GM10847 (cell line): ENCODE measurements at regions not wholly inside any gene's neighbourhood (a gene's known extent, or its start where the extent isn't known, plus 50 kb on each side); places are given as distances from the start of the nearest gene placed in this dataset.

Experiments
- POLR2A ChIP-seq: IDR thresholded peaks from 2 replicates; pipeline ENCODE4 v1.6.1; 2011; ENCODE audit not compliant: insufficient read length; ENCODE audit errors: extremely low read depth

DNA sequence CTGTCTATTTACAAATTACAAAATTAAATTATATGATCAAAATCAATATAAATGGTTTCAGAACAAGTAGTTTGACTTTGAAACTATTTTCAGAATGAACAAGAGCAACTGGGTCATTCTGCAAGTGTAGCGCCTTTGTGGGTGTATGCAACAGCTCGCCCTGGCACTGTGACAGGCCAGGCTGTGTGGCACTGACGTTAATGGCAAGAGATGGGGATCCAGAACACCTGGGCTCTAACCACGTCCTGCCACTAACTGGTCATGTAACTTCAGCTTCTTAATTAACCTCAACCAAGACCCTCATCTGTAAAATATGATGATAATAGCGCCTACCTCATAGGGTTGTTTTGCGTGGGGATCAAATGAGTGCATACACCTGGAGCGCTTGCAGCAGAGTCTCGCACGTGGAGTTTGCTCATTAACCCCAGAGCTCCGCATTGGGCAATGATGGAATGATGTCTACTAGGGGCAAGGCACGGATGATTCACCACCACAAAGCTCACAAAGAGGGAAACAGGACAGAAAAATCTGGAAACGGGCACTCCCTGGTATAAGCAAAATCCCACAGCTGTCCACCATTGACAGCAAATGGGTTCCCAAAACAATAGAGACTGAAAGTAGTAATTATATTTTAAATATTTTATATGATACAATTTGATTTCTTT, 639.4 kb downstream of the SEMA5A start:
- TF ChIP-seq POLR2A = no peak

DNA sequence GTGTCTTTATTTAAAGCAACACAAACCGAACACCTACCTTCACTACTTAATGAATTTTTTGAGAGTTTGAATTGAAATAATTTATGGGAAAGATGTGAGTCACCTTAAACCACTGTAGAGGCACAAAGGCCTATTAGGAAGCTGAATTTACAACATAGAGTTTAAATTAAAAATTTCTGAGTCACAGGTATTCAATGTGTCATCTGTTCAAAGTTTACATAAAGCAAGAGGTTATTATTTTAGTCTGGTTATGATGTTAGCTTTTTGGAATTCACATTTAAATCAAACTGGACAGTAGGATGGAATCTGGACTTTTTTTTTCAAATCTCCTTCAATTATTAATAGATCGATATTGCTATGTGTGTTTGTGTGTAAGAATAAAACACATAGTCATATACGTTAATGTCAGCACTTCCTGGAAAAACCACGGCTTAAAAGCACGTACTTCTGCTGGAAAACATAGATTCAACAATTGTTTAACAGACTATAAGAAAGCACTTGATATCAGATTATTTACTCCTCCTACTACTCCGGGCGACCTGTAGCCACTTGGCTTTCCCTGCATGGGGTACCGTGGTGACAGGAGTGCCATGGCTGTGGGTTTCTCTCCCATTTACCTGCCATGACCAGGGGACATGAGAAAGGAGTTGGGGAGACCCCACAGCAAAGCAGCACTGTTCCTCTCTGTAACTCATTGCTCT, 638.6 kb downstream of the SEMA5A start:
- TF ChIP-seq POLR2A = no peak

DNA sequence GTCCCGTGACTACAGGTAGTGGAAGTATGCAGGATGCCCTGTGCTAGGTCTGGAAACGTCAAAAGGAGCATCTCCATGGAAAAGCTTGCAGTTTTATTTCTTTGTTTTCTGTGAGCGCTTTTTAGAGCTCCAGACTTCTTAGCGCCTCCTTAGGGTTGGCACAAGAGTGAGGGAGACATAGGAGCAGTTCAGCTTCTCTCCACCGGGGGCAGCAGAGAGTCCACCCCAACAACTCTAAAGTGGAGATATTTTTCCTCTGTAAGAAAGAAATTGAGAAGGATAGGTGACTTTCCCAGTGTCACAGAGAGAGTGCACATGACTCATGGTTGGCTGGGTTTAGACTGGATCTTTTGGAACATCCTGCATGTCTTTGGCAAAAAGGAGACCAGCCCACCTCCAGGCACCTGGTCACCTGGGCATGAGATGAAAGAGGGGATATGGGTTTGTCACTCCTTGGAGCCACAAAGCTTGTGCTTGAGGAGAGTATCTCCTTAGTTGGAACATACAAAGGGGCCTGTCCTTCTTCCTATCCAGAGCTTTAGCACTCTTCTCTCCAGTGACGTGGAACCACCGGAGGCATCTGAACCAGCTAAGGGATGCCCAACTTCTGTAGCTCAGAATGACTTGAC, 637.7 kb downstream of the SEMA5A start:
- no peak for TF ChIP-seq POLR2A

DNA sequence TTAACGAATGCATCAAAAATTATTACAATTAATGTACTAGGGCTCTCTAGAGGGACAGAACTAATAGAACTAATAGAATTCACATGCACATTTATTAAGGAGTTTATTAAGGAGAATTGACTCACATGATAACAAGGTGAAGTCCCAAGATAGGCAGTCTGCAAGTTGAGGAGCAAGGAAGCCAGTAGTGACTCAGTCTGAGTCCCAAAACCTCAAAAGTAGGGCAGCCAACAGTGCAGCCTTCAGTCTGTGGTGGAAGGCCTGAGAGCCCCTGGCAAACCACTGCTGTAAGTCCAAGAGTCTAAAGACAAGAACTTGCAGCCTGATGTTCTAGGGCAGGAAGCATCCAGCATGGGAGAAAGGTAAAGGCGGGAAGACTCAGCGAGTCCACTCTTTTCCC, 633.8 kb downstream of the SEMA5A start:
- no peak for TF ChIP-seq POLR2A

DNA sequence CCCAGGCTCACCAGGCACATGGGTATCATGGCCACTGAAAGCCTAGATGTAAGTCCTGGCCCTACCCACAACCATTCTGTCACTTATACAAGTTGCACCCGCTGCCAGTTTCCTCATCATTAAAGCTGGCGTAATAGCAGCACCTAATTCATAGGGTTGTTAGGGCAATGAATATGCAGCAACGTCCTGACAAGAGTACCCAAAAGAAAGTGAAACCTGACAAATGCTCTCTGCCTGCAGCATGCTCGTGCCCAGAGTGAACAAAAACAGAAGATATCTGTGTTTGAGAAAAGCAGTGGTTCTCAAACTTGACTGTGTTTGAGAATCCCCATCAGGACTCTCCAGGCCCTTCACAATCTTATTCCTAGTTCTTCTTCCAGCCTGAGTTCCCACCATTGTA, 632.4 kb downstream of the SEMA5A start:
- TF ChIP-seq POLR2A = no peak

DNA sequence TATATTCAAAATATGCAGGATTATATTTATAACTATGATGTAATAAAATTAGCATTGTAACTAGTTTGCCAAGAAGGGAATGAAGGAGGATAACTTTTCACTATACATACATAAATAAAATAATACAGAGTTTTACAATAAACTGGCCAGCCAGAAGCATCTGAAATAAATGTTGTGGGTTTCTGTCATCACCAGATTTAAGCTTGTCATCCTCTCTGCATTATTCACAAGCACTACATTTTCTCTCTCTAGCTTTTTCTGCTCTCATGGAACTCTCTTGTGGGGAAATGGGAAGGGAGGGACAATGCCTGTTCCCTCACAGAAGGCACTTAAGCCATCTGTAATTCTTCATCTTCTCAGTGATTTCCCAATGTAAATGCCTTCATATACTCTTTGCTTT, 626.8 kb downstream of the SEMA5A start:
- no peak for TF ChIP-seq POLR2A

DNA sequence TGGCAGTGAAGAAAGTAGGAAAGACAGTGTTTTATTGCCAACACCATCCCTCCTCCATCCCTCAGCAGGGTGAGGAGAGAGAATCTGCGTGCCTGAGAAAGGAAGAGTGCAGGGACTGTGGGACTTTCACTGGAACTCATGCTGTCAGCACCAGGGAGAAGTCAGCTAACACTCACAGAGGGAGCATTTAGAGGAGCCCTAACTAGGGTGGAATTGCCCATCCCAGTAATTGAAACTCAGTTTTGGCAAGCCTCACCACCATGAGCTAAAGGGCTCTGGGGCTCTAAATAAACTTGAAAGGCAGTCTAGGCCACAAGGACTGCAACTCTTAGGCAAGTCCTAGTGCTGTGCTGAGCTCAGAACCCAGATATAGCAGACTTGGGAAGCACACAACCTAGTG, 622.3 kb downstream of the SEMA5A start:
- no peak for TF ChIP-seq POLR2A

DNA sequence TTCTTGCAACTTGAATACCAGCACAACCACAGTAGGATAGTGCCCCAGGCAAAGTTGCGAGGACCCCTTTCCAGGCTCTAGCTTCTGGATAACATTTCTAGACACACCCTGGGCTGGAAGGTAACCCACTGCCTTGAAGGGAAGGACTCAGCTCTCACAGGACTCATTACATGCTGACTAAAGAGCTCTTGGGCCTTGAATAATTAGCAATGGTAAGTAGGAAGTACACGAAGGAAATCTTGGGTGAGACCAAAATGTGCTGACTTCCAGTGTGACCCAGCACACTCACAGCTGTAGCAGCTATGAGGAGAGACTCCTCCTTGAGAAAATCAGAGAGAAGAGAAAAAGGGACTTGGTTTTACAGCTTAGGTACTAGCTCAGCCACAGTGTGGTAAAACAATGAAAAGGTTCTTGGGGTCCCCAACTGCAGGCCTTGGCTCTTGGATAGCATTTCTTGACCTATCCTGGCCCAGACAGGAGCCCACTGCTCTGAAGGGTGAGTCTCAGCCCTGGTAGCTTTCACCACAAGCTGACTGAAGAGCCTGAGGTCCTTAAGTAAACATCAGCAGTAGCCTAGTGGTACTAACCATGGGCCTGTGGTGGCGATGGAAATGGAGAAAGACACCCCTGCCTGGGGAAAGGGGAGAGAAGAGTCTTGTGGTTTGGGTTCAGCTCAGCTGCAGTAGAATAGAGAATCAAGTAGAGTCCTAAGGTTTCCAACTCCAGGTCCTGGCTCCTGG, 621.7 kb downstream of the SEMA5A start:
- no peak for TF ChIP-seq POLR2A

DNA sequence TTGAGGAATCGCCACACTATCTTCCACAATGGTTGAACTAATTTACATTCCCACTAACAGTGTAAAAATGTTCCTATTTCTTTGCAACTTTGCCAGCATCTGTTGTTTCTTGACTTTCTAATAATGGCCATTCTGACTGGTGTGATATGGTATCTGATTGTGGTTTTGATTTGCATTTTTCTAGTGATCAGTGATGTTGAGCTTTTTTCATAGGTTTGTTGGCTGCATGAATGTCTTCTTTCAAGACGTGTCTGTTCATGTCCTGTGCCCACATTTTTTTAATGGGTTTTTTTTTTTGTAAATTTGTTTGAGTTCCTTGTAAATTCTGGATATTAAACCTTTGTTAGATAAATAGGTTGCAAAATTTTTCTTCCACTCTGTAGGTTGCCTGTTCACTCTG, 615.9 kb downstream of the SEMA5A start:
- no peak for TF ChIP-seq POLR2A

DNA sequence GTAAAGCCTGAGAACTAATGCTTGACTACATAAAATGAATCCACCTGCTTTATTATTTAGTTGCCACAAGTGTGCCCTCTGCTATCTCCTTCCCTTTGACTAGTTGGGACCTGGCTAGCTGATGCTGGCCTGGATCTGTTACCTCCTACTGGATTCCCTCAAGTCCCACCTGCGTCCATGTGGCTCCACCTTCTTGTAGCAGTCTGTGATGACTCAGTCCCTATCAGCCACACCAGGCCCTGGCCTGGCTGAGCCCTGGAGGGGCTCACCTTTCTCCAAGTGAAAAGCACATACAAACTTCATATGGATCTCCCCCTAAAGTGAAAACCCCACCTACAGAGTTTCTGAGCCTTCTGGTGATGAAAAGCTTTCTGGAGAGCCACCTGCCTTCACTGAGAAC, 611.4 kb downstream of the SEMA5A start:
- TF ChIP-seq POLR2A = no peak

DNA sequence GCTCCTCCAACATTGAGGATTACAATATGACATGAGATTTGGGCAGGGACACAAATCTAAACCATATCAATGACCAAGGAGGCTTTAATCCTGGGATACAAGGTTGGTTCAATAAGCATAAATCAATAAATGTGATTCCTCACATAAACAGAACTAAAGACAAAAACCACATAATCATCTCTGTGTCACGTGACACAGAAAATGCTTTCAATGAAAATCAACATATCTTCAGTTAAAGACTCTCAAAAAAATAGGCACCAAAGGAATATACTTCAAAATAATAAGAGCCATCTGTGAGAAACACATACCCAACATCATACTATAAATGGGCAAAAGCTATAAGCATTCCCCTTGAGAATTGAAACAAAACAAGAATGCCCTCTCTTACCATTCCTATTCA, 604.9 kb downstream of the SEMA5A start:
- TF ChIP-seq POLR2A = no peak

DNA sequence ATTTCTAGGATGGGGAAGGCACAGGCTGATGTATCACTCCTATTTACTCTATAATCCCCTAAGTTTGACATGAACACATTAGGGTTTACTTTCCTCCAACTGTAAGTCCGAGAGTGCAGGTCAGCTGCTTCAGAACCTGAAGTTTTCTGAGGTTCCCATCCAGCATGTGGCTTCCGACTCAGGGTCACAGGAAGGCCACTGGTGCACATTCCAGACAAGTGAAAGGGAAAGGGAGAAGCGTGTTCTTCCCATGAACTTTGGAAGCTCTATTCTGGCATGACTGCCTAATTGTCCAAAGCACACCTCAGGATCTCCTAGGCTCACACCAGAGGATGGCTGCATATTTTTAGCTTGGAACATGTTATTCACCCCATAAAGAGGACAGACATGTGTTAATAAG, 602.6 kb downstream of the SEMA5A start:
- no peak for TF ChIP-seq POLR2A

DNA sequence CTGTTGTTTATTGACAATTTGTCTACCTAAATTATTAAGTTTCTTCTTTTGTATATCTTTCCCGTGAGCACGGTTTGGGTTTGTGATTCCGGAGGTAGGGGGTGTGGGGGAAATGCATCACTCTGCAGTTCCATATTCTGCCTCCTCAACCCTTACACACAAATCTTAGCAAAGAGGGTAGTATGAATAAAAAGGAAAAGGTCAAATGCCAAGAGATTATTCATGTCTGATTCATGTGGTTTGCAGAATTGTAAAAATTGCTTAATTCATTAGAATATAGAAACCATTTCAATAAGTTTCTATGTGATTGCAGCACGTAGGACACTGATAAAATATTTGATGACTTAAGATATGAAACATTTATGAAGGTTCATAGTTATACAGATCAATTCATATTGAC, 601.9 kb downstream of the SEMA5A start:
- TF ChIP-seq POLR2A = no peak

DNA sequence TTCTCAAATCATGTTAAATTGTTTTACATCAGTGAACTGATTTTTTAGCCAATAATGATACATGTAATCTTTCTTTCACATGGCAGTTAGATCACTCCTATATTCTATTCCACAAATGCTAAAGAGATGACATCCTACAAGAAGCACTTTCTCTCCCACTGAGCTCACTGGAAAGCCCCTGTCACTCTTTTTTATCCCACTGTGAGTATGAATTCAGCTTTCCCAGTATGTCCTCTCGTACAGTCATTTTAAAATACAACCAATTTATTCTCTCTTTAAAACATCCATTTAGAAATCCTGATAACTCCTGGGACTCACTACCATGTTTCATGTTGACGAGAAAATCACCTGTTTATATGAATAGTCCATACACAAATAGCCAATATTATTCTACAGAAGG, 599.9 kb downstream of the SEMA5A start:
- TF ChIP-seq POLR2A = no peak

DNA sequence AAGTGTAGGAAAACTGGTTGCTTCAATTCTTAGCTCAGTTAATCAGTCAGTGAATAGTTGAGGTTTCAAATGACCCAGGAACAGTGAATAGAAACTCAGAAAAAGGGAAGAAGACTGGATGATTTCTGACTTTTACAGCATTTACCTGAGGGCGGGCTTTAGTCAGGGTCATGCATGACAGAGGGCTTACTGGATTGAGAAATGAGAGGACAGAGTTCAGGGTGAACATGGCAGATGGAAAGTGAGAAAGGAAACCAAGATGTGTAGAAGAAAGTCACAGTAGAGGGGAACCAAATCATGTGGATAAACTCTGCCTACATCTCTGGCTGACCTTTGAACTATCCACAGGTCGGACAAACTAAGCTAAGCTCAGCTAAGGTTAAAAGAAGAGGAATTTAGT, 596.0 kb downstream of the SEMA5A start:
- no peak for TF ChIP-seq POLR2A

DNA sequence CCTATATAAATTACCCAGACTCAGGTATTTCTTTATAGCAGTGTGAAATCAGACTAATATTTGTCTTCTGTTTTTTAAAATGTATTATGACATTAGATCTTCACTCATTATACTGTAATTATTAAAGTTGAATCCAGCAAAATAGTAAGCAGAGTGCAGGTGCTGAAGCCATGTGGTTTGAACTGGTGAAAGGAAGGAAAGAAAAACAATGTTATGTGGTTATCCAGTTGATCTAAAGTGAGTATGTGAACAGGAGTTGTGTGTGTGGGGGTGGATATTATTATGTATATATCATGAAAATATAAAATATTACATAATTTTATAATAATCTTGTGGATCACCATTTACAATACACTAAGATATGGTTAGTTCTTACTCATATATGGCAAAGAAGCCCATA, 593.7 kb downstream of the SEMA5A start:
- no peak for TF ChIP-seq POLR2A
